Activated B cell treated with CpG ODN at 0.5 μM for 24 hours (primary cell): ENCODE measurements at regions not wholly inside any gene's neighbourhood (a gene's known extent, or its start where the extent isn't known, plus 50 kb on each side); places are given as distances from the start of the nearest gene placed in this dataset.

Experiments
- ATAC-seq: fragments of 200-7000 bp; cut with Tn5 transposase; one replicate; pipeline ENCODE4 v1.10.0; 2021; ENCODE audit warnings: low read depth, mild to moderate bottlenecking, moderate library complexity
- CTCF ChIA-PET: fragments of 350-600 bp; sonication (Branson Sonifier 250); formaldehyde crosslinking; loops from one replicate; lab custom pipeline; 2021; ENCODE audit warnings: antibody characterized with exemption; lab: Charles Lee
- POLR2A ChIA-PET: fragments of 350-600 bp; sonication (Branson Sonifier 250); formaldehyde crosslinking; loops from one replicate; lab custom pipeline; 2021; ENCODE audit warnings: antibody characterized with exemption; lab: Charles Lee
- DNase-seq: peaks from one replicate; pipeline ENCODE4 v3.0.0; 2022
- H3K27ac Mint-ChIP-seq: one replicate; pipeline ENCODE4 v1.8.0; 2020; ENCODE audit warnings: mixed read lengths
- H3K27me3 Mint-ChIP-seq: one replicate; pipeline ENCODE4 v1.8.0; 2021; ENCODE audit warnings: mixed read lengths
- H3K36me3 Mint-ChIP-seq: one replicate; pipeline ENCODE4 v1.8.0; 2021; ENCODE audit warnings: low read depth, mixed read lengths
- H3K4me1 Mint-ChIP-seq: one replicate; pipeline ENCODE4 v1.8.0; 2021; ENCODE audit warnings: mixed read lengths
- H3K4me3 Mint-ChIP-seq: one replicate; pipeline ENCODE4 v1.8.0; 2020; ENCODE audit warnings: mild to moderate bottlenecking, mixed read lengths
- H3K9me3 Mint-ChIP-seq: one replicate; pipeline ENCODE4 v1.8.0; 2020; ENCODE audit warnings: mixed read lengths
- CTCF ChIP-seq: fragments of 200-600 bp; IDR thresholded peaks from one replicate; pipeline ENCODE4 v1.8.0; 2022; ENCODE audit warnings: antibody characterized with exemption, mild to moderate bottlenecking
- intact Hi-C: fragments of 100-400 bp; cut with micrococcal nuclease; formaldehyde crosslinking; loops from one replicate; pipeline ENCODE4 v1.15.1; 2024

GRCh38 chr11:37483761-37484160, 885.7 kb upstream of the RAG2 start:
- ChIA-PET POLR2A (no interaction called here), CTCF (no interaction called here)
- Mint-ChIP-seq H3K27ac (no peak overlapping the region), H3K4me1 (no peaks in the 10 kb centered on the region), H3K4me3 (no peak overlapping the region), H3K36me3 (no peaks in the 10 kb centered on the region), H3K27me3 (no peaks in the 10 kb centered on the region), H3K9me3 (peaks cover 2% of the 10 kb centered on the region)
- ATAC-seq (no peak), DNase-seq (no peak)
- intact Hi-C loops = no loop called here
- no peak for TF ChIP-seq CTCF

GRCh38 chr11:37474889-37475288, 876.9 kb upstream of the RAG2 start:
- Mint-ChIP-seq H3K4me1 (no peaks in the 10 kb centered on the region), H3K27me3 (no peaks in the 10 kb centered on the region)
- CTCF ChIA-PET = no interaction called here

GRCh38 chr11:37468344-37468743, 870.3 kb upstream of the RAG2 start:
- ATAC-seq (no peak), DNase-seq (no peak)
- no peaks in the 10 kb centered on the region for H3K36me3 Mint-ChIP-seq
- intact Hi-C loops = no loop called here
- no peak overlapping the region for H3K27ac Mint-ChIP-seq
- CTCF ChIA-PET = no interaction called here
- POLR2A ChIA-PET = no interaction called here
- H3K4me3 Mint-ChIP-seq = no peak overlapping the region
- no peaks in the 10 kb centered on the region for H3K4me1 Mint-ChIP-seq
- no peak for TF ChIP-seq CTCF
- H3K27me3 Mint-ChIP-seq = no peaks in the 10 kb centered on the region
- peaks cover 8% of the 10 kb centered on the region for H3K9me3 Mint-ChIP-seq

More at GRCh38 chr11:37474889-37475288, 876.9 kb upstream of the RAG2 start:
- DNase-seq (no peak), ATAC-seq (no peak)
- Mint-ChIP-seq H3K9me3 (peaks cover 4% of the 10 kb centered on the region), H3K4me3 (no peak overlapping the region), H3K36me3 (no peaks in the 10 kb centered on the region), H3K27ac (no peak overlapping the region)
- POLR2A ChIA-PET = no interaction called here
- TF ChIP-seq CTCF = no peak
- intact Hi-C loops = no loop called here

- DNase-seq (no peak), ATAC-seq (no peak)
- Mint-ChIP-seq H3K4me1 (no peaks in the 10 kb centered on the region), H3K36me3 (no peaks in the 10 kb centered on the region), H3K27ac (no peak overlapping the region), H3K4me3 (no peak overlapping the region), H3K9me3 (peaks cover 6% of the 10 kb centered on the region), H3K27me3 (no peaks in the 10 kb centered on the region)
- ChIA-PET CTCF (no interaction called here), POLR2A (no interaction called here)
- TF ChIP-seq CTCF = no peak
- intact Hi-C loops = no loop called here
Observed at GRCh38 chr11:37465221-37465620, 867.2 kb upstream of the RAG2 start.

- CTCF ChIA-PET = no interaction called here
- ATAC-seq (no peak), DNase-seq (no peak)
- Mint-ChIP-seq H3K9me3 (peaks cover 3% of the 10 kb centered on the region), H3K36me3 (no peaks in the 10 kb centered on the region), H3K4me1 (no peaks in the 10 kb centered on the region), H3K27me3 (no peaks in the 10 kb centered on the region), H3K27ac (no peak overlapping the region), H3K4me3 (no peak overlapping the region)
- POLR2A ChIA-PET = no interaction called here
- intact Hi-C loops = no loop called here
- TF ChIP-seq CTCF = no peak
Observed at GRCh38 chr11:37459456-37459855, 861.4 kb upstream of the RAG2 start.
